PFSK-1 (cell line): ENCODE measurements at regions not wholly inside any gene's neighbourhood (a gene's known extent, or its start where the extent isn't known, plus 50 kb on each side); places are given as distances from the start of the nearest gene placed in this dataset.

Experiments
- FOXP2 ChIP-seq: optimal IDR thresholded peaks from 2 replicates; pipeline ENCODE3; 2011; ENCODE audit warnings: borderline replicate concordance, control low read depth, inconsistent platforms; ENCODE audit not compliant: insufficient read depth; ENCODE audit errors: extremely low read length, extremely low read depth
- POLR2AphosphoS5 ChIP-seq: IDR thresholded peaks from 2 replicates; pipeline ENCODE4 v1.6.1; 2012; ENCODE audit warnings: low read depth, mild to moderate bottlenecking, control low read depth, low read length, moderate library complexity
- SIN3A ChIP-seq: IDR thresholded peaks from 2 replicates; pipeline ENCODE4 v1.6.1; 2012; ENCODE audit warnings: mild to moderate bottlenecking, low read length, moderate library complexity, borderline replicate concordance; ENCODE audit not compliant: insufficient read depth
- TAF1 ChIP-seq: IDR thresholded peaks from 2 replicates; pipeline ENCODE4 v1.6.1; 2012; ENCODE audit warnings: low read length, control low read depth, borderline replicate concordance; ENCODE audit not compliant: insufficient read depth
- TF ChIP-seq, protein P1 (sequence below), 2 experiments: IDR thresholded peaks; 2 replicates each; pipeline versions ENCODE4 v1.6.1 to v1.8.0; 2011 to 2012; ENCODE audit warnings: low read depth in 2 of 2, low read length in 2 of 2, control low read depth in 1 of 2, inconsistent platforms in 1 of 2, mild to moderate bottlenecking in 1 of 2, moderate library complexity in 1 of 2; ENCODE audit not compliant: insufficient read depth in 1 of 2

DNA sequence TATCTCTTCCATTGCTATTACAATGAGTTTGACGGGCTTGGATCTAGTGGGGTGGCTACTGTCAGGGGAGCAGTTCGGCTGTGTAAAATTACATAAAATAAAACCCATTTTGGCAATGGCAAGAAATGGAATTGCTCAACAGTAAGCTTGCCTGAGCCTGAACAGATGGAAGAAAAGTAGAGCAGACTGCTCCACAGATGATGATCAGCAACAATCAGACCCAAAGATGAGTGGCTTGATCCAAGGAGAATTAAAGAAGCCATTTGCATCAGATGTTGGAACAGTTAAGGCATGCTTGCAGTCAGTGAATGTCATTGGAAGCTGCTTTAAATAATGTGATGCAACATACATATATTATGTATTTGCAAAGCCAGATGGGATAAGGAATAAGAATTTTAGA lies 256.6 kb upstream of the SMIM30 start:
- TF ChIP-seq POLR2AphosphoS5 (no peak), FOXP2 (no peak), TAF1 (no peak), SIN3A (no peak)
- TF ChIP-seq, protein P1, sequence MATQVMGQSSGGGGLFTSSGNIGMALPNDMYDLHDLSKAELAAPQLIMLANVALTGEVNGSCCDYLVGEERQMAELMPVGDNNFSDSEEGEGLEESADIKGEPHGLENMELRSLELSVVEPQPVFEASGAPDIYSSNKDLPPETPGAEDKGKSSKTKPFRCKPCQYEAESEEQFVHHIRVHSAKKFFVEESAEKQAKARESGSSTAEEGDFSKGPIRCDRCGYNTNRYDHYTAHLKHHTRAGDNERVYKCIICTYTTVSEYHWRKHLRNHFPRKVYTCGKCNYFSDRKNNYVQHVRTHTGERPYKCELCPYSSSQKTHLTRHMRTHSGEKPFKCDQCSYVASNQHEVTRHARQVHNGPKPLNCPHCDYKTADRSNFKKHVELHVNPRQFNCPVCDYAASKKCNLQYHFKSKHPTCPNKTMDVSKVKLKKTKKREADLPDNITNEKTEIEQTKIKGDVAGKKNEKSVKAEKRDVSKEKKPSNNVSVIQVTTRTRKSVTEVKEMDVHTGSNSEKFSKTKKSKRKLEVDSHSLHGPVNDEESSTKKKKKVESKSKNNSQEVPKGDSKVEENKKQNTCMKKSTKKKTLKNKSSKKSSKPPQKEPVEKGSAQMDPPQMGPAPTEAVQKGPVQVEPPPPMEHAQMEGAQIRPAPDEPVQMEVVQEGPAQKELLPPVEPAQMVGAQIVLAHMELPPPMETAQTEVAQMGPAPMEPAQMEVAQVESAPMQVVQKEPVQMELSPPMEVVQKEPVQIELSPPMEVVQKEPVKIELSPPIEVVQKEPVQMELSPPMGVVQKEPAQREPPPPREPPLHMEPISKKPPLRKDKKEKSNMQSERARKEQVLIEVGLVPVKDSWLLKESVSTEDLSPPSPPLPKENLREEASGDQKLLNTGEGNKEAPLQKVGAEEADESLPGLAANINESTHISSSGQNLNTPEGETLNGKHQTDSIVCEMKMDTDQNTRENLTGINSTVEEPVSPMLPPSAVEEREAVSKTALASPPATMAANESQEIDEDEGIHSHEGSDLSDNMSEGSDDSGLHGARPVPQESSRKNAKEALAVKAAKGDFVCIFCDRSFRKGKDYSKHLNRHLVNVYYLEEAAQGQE (IDR thresholded peaks at IDR 0.05; ENCODE audit: insufficient read depth in 1 of 2, low read depth in 2 of 2, low read length in 2 of 2) = no peak

DNA sequence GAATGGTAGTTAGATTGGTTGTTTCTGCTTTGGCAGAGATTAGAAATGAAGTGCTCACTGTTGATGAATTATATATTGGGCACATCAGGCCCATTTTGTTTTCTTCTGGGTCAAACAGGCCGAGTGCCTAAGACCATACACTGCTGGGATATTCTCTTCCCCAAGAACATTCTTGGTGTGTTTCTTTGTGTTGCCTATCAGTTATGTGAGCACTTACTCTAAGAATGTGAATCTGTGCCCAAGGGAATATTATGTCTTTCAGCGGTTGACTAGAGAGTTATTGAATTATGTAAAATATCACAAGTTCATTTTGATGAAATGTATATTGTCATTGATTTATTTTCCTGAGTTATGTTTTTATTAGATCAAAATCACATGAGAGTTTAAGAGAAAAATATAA lies 255.5 kb upstream of the SMIM30 start:
- TF ChIP-seq TAF1 (no peak), POLR2AphosphoS5 (no peak), SIN3A (no peak), FOXP2 (no peak)
- TF ChIP-seq, protein P1 (IDR thresholded peaks at IDR 0.05; ENCODE audit: insufficient read depth in 1 of 2, low read depth in 2 of 2, low read length in 2 of 2) = no peak

DNA sequence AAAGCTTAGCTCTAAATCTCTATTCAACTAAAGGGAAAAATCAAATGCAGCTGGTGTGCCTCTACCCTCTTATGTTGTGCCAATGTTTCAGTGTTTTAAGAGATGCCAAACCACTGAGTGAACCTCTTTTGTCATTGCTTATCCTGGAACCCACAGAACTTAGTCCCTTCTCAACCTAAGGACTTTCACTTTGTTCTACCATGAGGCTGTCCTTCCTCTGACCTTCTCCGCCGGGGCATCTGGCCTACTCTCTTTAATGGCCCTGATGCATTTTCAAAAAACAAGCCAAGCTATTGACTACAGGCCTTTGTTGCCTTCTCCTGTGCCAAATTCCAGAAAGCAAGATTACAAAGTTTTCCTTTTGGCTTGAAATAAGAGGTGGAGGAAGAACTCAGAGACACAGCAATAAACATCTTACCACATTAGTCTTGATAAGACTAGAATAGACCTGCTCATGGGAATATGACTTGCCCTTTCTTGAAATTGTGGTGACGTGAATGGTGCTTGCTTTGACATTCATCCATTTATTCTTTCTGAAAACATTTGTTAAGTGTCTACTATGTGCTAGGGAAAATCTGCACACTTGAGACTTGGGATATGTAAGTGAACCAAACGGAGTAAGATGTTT lies 253.2 kb upstream of the SMIM30 start:
- no peak for TF ChIP-seq TAF1
- TF ChIP-seq POLR2AphosphoS5 = no peak
- TF ChIP-seq SIN3A = no peak
- TF ChIP-seq FOXP2 = no peak

DNA sequence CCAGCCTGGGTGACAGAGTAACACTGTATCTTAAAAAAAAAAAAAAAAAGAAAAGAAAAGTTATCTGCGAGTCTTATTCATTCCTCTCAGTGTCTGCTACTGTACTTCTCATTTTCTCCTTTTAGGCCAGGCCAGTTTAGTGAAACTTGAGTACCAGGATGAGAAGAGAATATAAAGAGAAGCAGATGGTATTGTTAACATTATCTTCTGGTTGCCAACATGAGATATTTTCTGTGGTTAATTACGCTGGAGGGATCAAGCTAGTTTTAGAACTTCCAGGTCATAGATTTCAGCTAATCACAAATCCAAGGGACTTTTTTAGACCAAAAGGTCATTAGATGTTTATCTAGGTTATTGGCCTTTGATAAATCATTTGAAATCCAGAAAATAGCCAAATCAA lies 252.6 kb upstream of the SMIM30 start:
- TF ChIP-seq SIN3A (no peak), POLR2AphosphoS5 (no peak), TAF1 (no peak), FOXP2 (no peak)
- TF ChIP-seq, protein P1 (IDR thresholded peaks at IDR 0.05; ENCODE audit: insufficient read depth in 1 of 2, low read depth in 2 of 2, low read length in 2 of 2) = no peak

DNA sequence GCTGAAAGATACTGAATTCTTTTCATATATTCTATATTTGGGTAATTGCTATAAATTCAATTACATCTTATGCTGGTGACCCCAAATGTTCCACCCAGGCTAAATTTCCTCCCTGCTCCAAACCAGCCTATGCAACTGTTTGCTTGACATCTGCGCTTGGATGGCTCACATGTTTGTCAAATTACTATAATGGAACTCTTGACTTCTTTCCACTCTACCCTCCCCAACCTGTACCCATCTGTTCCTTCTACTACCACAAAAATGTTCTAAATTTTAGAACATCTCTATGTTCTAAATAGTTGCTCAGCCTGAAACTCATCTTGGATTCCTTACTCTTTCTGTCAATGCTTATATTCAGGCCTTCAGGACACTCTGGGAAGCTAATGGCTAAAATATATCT lies 249.9 kb upstream of the SMIM30 start:
- no peak for TF ChIP-seq TAF1
- no peak for TF ChIP-seq SIN3A

DNA sequence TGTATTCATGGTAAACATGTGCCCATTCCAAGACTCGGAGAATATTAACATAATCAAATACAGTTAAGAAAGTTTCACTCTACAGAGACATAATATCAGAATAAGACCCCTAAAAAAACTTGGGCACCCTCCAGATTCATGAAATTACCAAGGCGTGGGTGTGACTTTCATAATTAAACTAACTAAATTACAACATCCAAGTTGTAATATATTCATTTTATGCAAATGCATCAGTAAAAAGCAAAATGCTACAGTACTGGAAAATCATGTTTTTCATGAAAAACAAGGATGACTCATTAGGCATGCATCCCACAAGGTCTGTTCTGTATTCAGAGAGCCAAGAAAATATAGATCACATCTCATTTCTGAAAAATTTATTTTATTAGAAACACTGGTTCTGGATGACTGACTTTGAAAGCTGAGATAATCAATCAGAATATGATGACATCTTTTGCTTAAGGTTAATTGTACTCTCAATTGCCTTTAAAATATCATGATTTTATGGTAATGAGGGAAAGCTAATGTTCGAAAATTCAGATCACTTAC lies 248.8 kb upstream of the SMIM30 start:
- TF ChIP-seq SIN3A (no peak), TAF1 (no peak), POLR2AphosphoS5 (no peak), FOXP2 (no peak)
- TF ChIP-seq, protein P1 (IDR thresholded peaks at IDR 0.05; ENCODE audit: insufficient read depth in 1 of 2, low read depth in 2 of 2, low read length in 2 of 2) = no peak
